Colon (tissue), 2 donors: ENCODE measurements at regions not wholly inside any gene's neighbourhood (a gene's known extent, or its start where the extent isn't known, plus 50 kb on each side); places are given as distances from the start of the nearest gene placed in this dataset.
"Not testable (repeated sequence)": the region's sequence is repeated elsewhere in the genome, so short reads cannot be mapped to it uniquely, and the experiment has no call there.

Experiments used
- FAIRE-seq: peaks from 2 replicates; lab custom pipeline; 2012; peaks lifted over from hg19 to GRCh38; lab: Jason Lieb, UNC
- donor health status: control.
- donor health status: control.

GRCh38 chr11:80330264-80330663 lies 889.4 kb upstream of the TENM4 start:
- no peak for FAIRE-seq

GRCh38 chr11:80328774-80329173 lies 887.9 kb upstream of the TENM4 start:
- no peak for FAIRE-seq

DNA sequence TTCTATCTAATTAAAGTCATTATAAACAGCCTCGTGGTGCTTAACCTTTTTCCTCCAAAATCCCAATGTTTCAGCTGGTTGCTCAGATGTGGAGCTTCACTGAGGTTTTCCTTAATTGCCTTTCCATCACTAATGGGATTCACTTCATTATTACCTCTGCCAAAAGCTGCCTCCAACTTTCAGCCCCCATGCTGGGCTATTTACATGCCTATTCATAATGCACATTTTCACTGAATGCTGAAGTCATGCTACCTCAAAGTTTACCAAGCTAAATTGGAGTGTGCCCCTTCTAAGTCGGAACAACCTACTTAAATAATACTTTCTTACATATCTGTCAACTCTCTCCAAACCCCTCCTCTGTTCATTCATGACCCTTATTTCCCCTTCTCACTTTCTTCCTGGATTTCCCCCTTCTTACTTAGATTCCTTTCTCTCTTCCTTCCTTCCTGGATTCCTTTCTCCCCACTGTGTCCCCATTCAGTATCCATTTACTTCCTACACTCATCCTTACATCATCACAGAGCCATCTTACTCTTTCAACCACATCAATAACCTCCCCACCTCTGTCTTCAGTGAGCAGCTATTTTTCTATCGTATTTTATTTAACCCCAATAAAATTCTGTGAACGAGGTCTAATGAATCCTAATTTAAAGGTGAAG lies 887.3 kb upstream of the TENM4 start:
- no peak for FAIRE-seq

GRCh38 chr11:80321786-80322185 lies 881.0 kb upstream of the TENM4 start:
- FAIRE-seq: no peak

- FAIRE-seq: no peak
Measured at GRCh38 chr11:80320765-80321164, 879.9 kb upstream of the TENM4 start.

DNA sequence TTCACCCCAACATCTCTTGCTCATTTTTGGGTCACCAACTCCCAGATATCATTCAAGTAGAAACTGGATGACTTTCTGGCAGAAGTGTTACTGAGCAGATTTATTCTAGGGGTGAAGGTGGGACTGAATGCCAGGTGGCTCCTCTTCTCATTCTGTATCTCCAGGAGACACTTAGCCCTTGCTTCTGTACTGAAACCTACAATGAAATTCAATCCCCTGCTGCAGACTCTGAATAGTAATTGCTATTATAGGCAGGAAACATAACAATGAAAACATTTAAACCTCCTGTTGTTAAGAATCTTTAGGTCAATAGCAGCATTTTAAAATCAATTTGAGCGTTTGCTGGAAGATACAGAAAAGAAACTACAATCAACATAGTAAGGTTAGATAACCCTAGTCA lies 879.4 kb upstream of the TENM4 start:
- FAIRE-seq: no peak

- no peak for FAIRE-seq
Measured at GRCh38 chr11:80317612-80318011, 876.8 kb upstream of the TENM4 start.

DNA sequence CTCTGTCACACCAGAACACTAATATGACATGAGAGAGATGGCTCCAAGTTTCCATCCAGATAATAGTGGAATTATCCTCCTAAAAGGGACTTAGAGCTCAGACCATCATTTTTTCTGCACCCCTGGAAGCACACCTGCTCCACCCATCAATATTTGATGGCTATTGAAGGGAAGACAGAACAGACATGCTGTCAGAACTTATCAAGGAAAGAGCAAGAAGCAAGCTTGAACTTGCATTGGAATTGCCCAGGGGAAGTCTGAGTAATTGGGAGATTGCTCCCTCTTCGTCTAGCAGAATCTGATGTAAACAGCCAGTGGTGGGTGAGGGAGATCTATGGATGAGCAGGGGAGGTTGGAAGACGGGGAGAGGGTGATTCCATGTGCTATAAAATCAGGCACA lies 874.4 kb upstream of the TENM4 start:
- no peak for FAIRE-seq

DNA sequence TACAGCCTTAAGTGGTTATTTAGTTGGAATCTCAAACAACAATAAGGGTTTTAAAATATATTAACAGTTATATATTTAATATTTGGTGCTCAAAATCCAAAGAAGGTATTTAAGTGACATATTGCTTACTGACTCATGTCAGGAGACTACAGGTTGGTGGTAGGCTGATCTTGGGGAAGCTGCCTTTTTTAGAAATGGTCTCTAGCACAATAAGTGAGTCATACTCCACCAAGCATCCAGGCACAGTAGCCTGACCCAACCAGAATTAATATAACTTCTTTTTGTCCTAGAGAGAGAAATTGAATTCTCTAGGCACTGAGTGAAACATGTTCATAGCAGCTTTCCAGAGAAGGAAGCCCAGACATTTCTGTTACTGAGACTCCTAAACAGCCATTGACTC lies 868.5 kb upstream of the TENM4 start:
- FAIRE-seq: no peak

DNA sequence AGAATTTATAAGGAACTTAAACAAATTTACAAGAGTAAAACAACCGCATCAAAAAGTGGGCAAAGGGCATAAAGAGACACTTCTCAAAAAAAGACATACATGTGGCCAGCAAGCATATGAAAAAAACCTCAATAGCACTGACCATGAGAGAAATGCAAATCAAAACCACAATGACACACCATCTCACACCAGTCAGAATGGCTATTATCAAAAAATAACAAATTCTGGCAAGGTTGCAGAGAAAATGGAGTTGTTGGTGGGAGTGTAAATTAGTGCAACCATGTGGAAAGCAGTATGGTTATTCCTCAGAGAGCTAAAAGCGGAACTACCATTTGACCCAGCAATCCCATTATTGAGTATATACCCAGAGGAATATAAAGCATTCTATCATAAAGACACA lies 866.8 kb upstream of the TENM4 start:
- FAIRE-seq: no peak

DNA sequence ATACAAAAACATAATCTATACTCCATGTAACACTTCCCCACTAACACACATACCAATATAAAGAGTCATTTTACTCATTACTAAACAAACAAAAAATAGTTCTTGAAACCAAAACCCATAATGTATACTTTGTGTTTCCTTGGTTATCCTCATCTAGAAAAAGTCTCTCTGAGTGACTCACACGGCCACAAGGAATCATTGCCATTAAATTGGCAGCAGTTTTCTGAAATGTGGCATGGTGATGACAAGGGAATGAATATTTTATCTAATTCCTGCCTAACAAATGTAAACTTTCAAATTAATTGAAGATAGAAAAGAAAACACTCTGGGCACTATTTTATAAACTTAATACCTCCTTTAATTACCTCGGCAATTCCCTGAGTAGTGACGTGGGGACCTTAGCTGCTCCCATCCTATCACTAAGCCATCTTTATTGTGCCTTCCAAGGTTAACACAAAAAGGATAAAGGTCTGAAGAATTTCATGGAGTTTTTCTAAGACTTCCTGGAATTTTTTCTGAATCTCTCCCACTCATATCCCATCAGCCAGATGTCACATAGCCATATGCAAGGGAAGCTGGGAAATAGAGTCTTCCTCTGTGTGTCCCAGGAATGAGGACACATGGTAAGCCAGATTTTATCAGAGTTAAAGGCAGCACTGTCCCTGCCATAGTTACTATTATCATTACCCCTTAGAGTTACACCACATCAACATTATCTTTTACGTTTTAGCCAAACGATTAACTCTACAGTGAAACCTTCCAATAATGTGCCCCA lies 857.2 kb upstream of the TENM4 start:
- no peak for FAIRE-seq

DNA sequence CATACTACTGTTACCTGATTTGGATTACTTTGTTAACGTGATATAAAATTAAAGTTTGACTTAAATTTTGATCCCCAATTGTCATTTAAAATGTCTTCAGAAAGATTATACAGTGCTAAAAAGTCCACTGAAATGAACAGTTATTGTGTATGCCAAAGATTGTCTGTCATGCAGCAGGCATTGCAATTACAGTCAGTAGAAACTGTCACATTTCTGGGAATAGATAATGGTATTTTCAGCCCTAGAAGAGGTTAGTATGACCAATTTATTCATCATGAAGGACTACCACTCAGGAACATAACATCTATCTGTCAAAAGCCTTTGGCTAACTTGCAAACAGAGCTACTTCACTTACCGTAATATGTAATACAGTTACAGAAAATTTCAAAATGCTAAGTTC lies 852.5 kb upstream of the TENM4 start:
- FAIRE-seq: no peak

GRCh38 chr11:80284946-80285785 lies 844.3 kb upstream of the TENM4 start:
- FAIRE-seq: no peak

DNA sequence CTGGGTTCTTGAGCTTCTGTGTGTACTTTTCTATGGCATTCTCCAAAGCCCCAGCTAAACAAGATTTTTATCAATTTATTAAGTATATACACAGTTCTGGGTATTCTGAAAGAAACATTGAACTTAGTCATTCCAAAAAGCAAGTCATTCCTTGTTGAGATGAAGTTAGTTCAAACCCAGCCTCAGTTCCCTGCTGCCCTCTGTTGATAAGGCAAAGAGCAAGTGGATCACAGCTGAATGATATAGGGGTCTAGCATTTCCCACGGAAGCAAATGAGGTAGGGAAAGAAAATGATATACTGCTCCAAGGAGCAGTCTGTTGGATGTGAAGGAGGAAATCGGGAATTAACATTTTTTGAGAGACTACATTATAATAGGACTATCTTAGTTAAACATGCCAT lies 841.8 kb upstream of the TENM4 start:
- no peak for FAIRE-seq

GRCh38 chr11:80281194-80281593 lies 840.4 kb upstream of the TENM4 start:
- FAIRE-seq: no peak

DNA sequence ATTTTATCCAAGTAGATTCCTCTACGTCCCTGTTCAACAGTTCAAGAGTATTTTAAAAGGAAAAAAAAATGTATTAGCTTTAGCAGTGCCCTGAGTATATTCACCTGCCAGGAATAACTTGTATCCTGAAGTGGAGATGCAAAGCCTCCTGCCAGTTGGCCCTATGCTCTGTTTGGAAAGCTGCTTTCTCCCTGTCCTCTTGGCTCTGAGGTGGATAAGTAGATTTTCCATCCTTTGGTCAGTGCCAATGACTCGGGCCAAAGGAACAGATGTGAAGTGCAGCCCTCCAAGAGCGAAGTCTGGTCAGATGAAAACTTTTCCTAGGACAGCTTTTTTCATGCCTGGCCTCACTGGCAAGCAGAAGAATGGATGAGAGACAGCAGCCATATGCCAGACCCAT lies 839.9 kb upstream of the TENM4 start:
- no peak for FAIRE-seq

- FAIRE-seq: no peak
Measured at GRCh38 chr11:80261776-80262175, 820.9 kb upstream of the TENM4 start.

- not testable (repeated sequence) for FAIRE-seq
Measured at GRCh38 chr11:80257319-80258015, 816.6 kb upstream of the TENM4 start.

DNA sequence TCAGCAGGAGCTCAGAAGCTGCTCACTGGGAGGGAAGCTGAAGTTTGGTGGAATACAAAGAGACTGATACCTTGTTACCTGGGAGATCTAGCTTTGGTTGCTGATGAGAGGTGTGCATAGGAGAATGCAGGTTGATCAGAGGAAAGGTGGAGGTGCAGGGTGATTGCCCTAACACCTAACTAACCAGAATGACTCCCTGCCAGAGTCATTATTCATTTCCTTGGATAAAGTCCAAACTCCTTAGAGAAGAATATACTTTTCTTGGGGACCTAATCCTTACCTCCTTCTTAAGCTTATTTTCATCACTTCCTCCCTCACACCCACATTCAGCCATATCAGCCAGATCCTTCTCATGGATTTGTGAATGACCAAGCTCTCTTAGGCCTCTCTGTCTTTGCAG lies 814.2 kb upstream of the TENM4 start:
- FAIRE-seq: no peak

GRCh38 chr11:80241766-80242165 lies 800.9 kb upstream of the TENM4 start:
- no peak for FAIRE-seq

DNA sequence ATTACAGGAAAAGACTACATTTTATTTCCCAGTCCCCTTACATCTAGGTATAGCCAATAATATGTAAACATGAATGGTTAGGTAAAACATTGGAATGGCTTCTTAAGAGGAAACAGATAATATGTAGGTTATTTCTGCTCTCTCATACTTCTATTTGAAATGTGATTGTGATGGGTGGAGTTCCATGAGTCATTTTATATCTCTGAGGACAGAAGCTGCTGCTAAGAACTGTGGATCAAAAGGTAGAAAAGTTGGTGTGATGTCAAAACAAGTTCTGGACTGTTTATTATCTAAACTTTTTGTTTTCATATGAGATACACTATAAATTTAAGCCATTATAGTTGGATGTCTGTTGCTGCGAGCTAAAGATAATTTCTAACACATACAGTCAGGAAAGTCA lies 799.4 kb upstream of the TENM4 start:
- FAIRE-seq: no peak

DNA sequence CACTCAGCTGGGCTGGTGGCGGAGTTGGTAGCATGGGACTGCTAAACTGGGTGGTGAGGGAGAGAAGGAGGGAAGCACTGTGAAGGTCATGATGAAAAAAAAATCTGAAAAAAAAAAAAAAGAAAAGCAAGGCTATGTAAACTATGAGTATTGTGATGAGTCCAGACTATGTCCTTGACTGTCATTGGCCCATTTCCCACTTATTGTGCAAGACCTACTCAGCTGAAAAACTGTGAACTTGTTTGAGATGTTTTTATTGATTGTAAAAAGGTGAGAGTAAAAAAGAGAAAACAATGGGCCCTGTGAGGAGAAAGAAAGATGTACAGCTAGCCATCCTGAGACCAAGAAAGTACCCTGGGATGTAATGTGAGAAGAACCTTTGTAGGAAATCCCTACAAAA lies 798.4 kb upstream of the TENM4 start:
- FAIRE-seq: no peak

DNA sequence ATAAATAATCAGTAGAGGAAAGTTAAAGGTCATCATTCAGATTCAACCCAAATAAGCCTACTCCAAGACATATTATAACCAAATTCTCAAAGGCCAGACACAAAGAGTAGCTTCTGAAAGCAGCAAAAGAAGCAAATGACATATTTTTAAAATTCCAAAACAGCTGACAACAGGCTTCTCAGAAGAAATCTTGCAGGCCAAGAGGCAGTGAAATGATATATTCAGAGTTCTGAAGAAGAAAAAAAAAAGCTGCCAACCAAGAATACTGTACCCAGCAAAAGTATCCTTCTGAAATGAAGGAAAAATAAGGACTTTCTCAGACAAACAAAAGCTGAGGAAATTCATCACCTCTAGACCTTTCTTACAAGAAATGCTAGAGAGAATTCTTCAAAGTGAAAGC lies 787.1 kb upstream of the TENM4 start:
- no peak for FAIRE-seq
